ENCODE measurements at regions not wholly inside any gene's neighbourhood (a gene's known extent, or its start where the extent isn't known, plus 50 kb on each side); places are given as distances from the start of the nearest gene placed in this dataset.
A peak's percentile ranks its signal among the peaks of the same experiment; 100 is the strongest.

DNA sequence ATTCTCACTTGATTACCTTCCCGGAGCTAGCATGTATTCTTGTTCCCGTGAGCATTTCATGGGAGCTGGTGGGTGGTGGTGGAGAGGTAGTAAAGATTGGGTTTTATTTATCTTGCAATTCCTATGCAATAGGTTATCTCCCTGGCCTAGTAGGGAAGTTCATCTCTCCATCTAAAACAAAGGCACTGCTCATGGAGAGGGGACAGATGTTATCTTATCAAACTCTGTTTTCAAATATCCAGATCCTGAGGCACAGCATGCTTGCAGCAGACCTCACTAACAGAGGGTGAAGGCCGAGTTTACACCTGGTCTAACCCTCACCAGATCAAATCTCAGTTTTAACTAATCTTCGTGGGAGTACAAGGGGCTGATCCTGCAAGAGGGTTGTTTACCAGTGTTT is 98.9 kb downstream of the CYRIA start:
- H3K36me3 ChIP-seq: peaks cover 0 to 9% of the 10 kb centered on the region in 2 donors
- 35 to 59% methylated on average over 4 of the region's 4 CpGs for WGBS, 2 donors
- TF ChIP-seq, protein P1, sequence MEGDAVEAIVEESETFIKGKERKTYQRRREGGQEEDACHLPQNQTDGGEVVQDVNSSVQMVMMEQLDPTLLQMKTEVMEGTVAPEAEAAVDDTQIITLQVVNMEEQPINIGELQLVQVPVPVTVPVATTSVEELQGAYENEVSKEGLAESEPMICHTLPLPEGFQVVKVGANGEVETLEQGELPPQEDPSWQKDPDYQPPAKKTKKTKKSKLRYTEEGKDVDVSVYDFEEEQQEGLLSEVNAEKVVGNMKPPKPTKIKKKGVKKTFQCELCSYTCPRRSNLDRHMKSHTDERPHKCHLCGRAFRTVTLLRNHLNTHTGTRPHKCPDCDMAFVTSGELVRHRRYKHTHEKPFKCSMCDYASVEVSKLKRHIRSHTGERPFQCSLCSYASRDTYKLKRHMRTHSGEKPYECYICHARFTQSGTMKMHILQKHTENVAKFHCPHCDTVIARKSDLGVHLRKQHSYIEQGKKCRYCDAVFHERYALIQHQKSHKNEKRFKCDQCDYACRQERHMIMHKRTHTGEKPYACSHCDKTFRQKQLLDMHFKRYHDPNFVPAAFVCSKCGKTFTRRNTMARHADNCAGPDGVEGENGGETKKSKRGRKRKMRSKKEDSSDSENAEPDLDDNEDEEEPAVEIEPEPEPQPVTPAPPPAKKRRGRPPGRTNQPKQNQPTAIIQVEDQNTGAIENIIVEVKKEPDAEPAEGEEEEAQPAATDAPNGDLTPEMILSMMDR (IDR thresholded peaks at IDR 0.05): no peak
- no peak for TF ChIP-seq POLR2A (IDR thresholded peaks at IDR 0.05)

DNA sequence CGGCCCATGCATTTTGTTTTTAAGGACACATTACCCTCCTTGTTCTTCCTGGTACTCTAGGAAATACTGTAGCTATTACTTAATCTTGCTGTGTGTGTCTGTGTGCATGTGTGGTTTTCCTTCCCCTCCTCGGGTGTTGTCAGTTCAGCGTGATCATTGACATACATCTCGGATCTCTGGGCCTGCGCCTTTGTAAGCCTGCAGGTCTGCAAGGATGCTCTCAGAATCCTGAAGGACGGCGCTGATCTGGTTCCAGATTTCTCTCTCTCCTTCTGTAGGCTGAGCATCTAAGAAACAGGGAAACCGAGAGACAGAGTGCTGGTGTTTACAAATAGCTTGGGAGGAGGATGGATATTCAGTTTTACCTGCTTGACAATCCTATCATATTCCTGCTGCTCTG is 100.2 kb downstream of the CYRIA start:
- H3K27ac ChIP-seq: no peak overlapping the region
- TF ChIP-seq, protein P1 (IDR thresholded peaks at IDR 0.05): no peak
- no peak for TF ChIP-seq POLR2A (IDR thresholded peaks at IDR 0.05)
- peaks cover 13 to 30% of the 10 kb centered on the region in 2 donors for H3K4me1 ChIP-seq
- H3K9me3 ChIP-seq: no peaks in the 10 kb centered on the region
- H3K27me3 ChIP-seq: no peaks in the 10 kb centered on the region
- intact Hi-C loops (cut with DNase I): no loop called here
- 96 to 98% methylated on average over 8 of the region's 8 CpGs for WGBS, 2 donors
- DNase-seq: no peak
- peaks cover 10 to 20% of the 10 kb centered on the region in 2 donors for H3K36me3 ChIP-seq
- no peak overlapping the region for H3K4me3 ChIP-seq (replicated peaks in 1 of 3)

More for the DNA sequence above, 98.9 kb downstream of the CYRIA start:
- no peaks in the 10 kb centered on the region for H3K9me3 ChIP-seq
- no peaks in the 10 kb centered on the region for H3K27me3 ChIP-seq
- intact Hi-C loops (cut with DNase I): no loop called here
- peak overlapping the region; percentile 33 to 67 (median 59) for H3K27ac ChIP-seq
- H3K4me3 ChIP-seq (replicated peaks in 1 of 3): no peak overlapping the region
- peak in 1 of 2 donors; percentile 13 for DNase-seq
- H3K4me1 ChIP-seq: peaks cover 13 to 30% of the 10 kb centered on the region in 2 donors

DNA sequence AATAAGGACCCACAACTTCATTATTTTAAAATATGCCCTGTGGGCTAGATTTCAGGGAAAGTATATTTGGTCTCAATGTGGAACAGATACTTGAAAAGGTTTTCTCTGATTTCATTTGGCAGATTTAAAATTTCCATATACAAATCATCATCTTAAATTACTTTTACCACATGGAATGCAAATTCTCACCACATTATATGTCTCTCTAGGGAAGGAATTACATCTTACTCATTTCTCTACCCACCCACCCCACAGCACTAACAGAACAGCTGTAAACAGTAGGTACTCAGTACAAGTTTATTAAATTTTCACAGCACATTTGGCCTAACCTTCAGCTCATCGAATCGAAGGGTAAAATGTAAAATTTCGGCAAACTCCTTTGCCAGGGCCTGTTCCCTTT is 104.0 kb downstream of the CYRIA start:
- H3K4me1 ChIP-seq: peaks cover 2% of the 10 kb centered on the region in 2 donors
- no peaks in the 10 kb centered on the region for H3K27me3 ChIP-seq
- H3K36me3 ChIP-seq: peaks cover 37 to 57% of the 10 kb centered on the region in 2 donors
- no peak for DNase-seq
- no peak overlapping the region for H3K4me3 ChIP-seq (replicated peaks in 1 of 3)
- no peak overlapping the region for H3K27ac ChIP-seq
- TF ChIP-seq, protein P1 (IDR thresholded peaks at IDR 0.05): no peak
- TF ChIP-seq POLR2A (IDR thresholded peaks at IDR 0.05): no peak
- intact Hi-C loops (cut with DNase I): no loop called here
- WGBS, 2 donors: 90 to 97% methylated on average over 3 of the region's 3 CpGs
- no peaks in the 10 kb centered on the region for H3K9me3 ChIP-seq

DNA sequence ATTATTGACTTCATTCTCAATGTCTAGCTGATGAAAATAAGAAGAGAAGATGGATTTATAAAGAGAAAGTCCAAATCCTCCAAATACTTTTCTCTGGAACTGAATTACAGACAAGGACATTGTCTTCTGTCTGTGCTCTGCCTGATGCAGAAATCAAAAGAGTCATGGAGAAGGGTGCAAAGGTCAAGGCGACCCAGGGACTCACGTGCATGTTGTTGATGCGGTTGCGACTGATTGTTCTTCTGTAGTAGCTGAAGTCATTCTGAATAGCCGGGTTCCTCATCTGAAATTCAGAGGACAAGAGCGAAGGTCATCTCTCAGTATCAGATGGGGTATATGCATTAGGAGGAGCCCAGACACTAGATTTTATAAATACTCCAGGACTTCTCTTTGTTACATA is 104.4 kb downstream of the CYRIA start:
- Histone ChIP-seq H3K27me3 (no peaks in the 10 kb centered on the region), H3K4me3 (replicated peaks in 1 of 3) (no peak overlapping the region), H3K4me1 (no peaks in the 10 kb centered on the region), H3K9me3 (no peaks in the 10 kb centered on the region), H3K27ac (no peak overlapping the region), H3K36me3 (peaks cover 42 to 61% of the 10 kb centered on the region in 2 donors)
- 93 to 94% methylated on average over 6 of the region's 6 CpGs for WGBS, 2 donors
- intact Hi-C loops (cut with DNase I): no loop called here
- no peak for DNase-seq
- TF ChIP-seq, protein P1 (IDR thresholded peaks at IDR 0.05): no peak
- no peak for TF ChIP-seq POLR2A (IDR thresholded peaks at IDR 0.05)

DNA sequence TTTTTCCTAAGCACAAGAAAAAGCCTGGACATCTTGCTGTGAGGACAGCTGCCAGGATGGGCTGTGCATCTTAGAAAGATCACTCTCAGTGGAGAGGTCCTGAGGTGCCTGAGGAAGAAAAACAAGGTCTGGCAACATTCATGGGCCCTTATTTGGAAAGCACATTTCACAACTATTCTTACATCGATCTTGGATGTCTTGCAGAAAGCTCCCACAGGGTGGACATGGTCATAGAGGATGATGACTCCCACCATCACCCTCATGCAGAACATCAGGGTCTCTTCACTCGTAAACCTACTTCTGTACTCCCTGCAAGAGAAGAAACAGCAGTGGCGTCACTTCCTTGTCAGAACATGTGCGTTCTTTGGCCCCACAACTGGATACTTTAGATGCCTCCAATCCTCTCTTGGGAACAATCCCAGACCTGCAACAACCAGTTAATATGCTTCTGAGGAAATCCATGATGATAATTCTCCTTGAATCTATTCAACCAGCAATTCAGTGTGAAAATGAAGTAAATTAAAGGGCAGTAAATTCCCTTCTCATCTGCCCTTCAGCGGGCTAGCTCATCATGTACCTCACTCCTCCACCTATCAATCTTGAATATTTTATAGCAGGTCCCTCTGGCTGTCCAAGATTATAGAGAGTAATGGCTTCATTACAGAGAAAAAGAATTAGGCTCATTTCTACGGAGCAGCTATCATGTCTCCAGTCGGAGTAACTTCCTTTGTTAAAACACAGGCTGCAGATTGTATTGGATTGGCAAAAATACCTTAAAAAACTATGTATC is 106.2 kb downstream of the CYRIA start:
- Histone ChIP-seq H3K4me1 (no peaks in the 10 kb centered on the region), H3K4me3 (replicated peaks in 1 of 3) (no peak overlapping the region), H3K27ac (no peak overlapping the region), H3K36me3 (peaks cover 49 to 70% of the 10 kb centered on the region in 2 donors), H3K9me3 (no peaks in the 10 kb centered on the region), H3K27me3 (no peaks in the 10 kb centered on the region)
- no peak for TF ChIP-seq POLR2A (IDR thresholded peaks at IDR 0.05)
- TF ChIP-seq, protein P1 (IDR thresholded peaks at IDR 0.05): no peak
- intact Hi-C loops (cut with DNase I): no loop called here
- 91 to 93% methylated on average over 7 of the region's 7 CpGs for WGBS, 2 donors
- DNase-seq: no peak

Measured in thyroid gland (tissue), 4 donors.